Renal cortex interstitium (tissue), 11 donors: ENCODE measurements at regions not wholly inside any gene's neighbourhood (a gene's known extent, or its start where the extent isn't known, plus 50 kb on each side); places are given as distances from the start of the nearest gene placed in this dataset.
"Not testable (repeated sequence)": the region's sequence is repeated elsewhere in the genome, so short reads cannot be mapped to it uniquely, and the experiment has no call there.

Experiments
- DNase-seq, 11 donors: peaks; one replicate each; pipeline ENCODE4 v3.0.0-alpha.2; 2013; ENCODE audit warnings: low read depth in 9 of 11, low spot score in 4 of 11; ENCODE audit errors: extremely low read depth in 1 of 11

GRCh38 chr2:224187220-224187619, 148.1 kb upstream of the SERPINE2 start:
- DNase-seq, result no peak

GRCh38 chr2:224185023-224185601, 146.0 kb upstream of the SERPINE2 start:
- no peak for DNase-seq

GRCh38 chr2:224183086-224183485, 144.0 kb upstream of the SERPINE2 start:
- DNase-seq, result no peak

GRCh38 chr2:224182498-224182897, 143.4 kb upstream of the SERPINE2 start:
- no peak for DNase-seq

GRCh38 chr2:224181534-224182155, 142.6 kb upstream of the SERPINE2 start:
- DNase-seq, result no peak

- DNase-seq, result no peak
These were observed 141.7 kb upstream of the SERPINE2 start for GRCh38 chr2:224180810-224181209.

GRCh38 chr2:224178056-224178455, 139.0 kb upstream of the SERPINE2 start:
- DNase-seq, result peak in 9 of 11 donors; percentile 13 to 55 (median 43)

GRCh38 chr2:224175538-224175937, 136.5 kb upstream of the SERPINE2 start:
- no peak for DNase-seq

- DNase-seq, result peak; percentile 39 to 70 (median 54)
These were observed 135.9 kb upstream of the SERPINE2 start for GRCh38 chr2:224174990-224175389.

- no peak for DNase-seq
These were observed 135.4 kb upstream of the SERPINE2 start for GRCh38 chr2:224174521-224174920.

- no peak for DNase-seq
These were observed 134.8 kb upstream of the SERPINE2 start for GRCh38 chr2:224173933-224174332.

GRCh38 chr2:224173210-224173609, 134.1 kb upstream of the SERPINE2 start:
- no peak for DNase-seq

- DNase-seq, result no peak
These were observed 132.1 kb upstream of the SERPINE2 start for GRCh38 chr2:224171226-224171625.

GRCh38 chr2:224169847-224170246, 130.8 kb upstream of the SERPINE2 start:
- no peak for DNase-seq

- DNase-seq, result not testable (repeated sequence)
These were observed 128.7 kb upstream of the SERPINE2 start for GRCh38 chr2:224167781-224168180.

GRCh38 chr2:224166654-224167053, 127.6 kb upstream of the SERPINE2 start:
- no peak for DNase-seq

- no peak for DNase-seq
These were observed 126.8 kb upstream of the SERPINE2 start for GRCh38 chr2:224165901-224166319.

- no peak for DNase-seq
These were observed 124.7 kb upstream of the SERPINE2 start for GRCh38 chr2:224163566-224164307.

- no peak for DNase-seq
These were observed 123.0 kb upstream of the SERPINE2 start for GRCh38 chr2:224162122-224162521.

- DNase-seq, result no peak
These were observed 122.6 kb upstream of the SERPINE2 start for GRCh38 chr2:224161712-224162111.
